HFFc6 (cell line): ENCODE measurements at regions not wholly inside any gene's neighbourhood (a gene's known extent, or its start where the extent isn't known, plus 50 kb on each side); places are given as distances from the start of the nearest gene placed in this dataset.

ENCODE experiments used
- DNase-seq: peaks from one replicate; pipeline ENCODE4 v3.0.0-alpha.2; 2018
- H3K27ac Mint-ChIP-seq: 2 replicates; pipeline ENCODE4 v1.8.0; 2020; ENCODE audit warnings: mild to moderate bottlenecking, mixed read lengths
- H3K27me3 Mint-ChIP-seq: 2 replicates; pipeline ENCODE4 v1.8.0; 2021; ENCODE audit warnings: mild to moderate bottlenecking, moderate library complexity, mixed read lengths; ENCODE audit not compliant: insufficient read depth
- H3K36me3 Mint-ChIP-seq: 2 replicates; pipeline ENCODE4 v1.8.0; 2021; ENCODE audit warnings: low read depth, mixed read lengths
- H3K4me1 Mint-ChIP-seq: 2 replicates; pipeline ENCODE4 v1.8.0; 2020; ENCODE audit warnings: low read depth, mixed read lengths
- H3K4me3 Mint-ChIP-seq: 2 replicates; pipeline ENCODE4 v1.8.0; 2020; ENCODE audit warnings: mild to moderate bottlenecking, moderate library complexity, mixed read lengths
- H3K9me3 Mint-ChIP-seq: 2 replicates; pipeline ENCODE4 v1.8.0; 2020; ENCODE audit warnings: mild to moderate bottlenecking, mixed read lengths
- TF ChIP-seq, protein P1 (sequence below): fragments of 200-600 bp; sonication (generic); IDR thresholded peaks from 2 replicates; pipeline ENCODE4 v1.5.0; 2021; ENCODE audit warnings: antibody characterized with exemption, mild to moderate bottlenecking

DNA sequence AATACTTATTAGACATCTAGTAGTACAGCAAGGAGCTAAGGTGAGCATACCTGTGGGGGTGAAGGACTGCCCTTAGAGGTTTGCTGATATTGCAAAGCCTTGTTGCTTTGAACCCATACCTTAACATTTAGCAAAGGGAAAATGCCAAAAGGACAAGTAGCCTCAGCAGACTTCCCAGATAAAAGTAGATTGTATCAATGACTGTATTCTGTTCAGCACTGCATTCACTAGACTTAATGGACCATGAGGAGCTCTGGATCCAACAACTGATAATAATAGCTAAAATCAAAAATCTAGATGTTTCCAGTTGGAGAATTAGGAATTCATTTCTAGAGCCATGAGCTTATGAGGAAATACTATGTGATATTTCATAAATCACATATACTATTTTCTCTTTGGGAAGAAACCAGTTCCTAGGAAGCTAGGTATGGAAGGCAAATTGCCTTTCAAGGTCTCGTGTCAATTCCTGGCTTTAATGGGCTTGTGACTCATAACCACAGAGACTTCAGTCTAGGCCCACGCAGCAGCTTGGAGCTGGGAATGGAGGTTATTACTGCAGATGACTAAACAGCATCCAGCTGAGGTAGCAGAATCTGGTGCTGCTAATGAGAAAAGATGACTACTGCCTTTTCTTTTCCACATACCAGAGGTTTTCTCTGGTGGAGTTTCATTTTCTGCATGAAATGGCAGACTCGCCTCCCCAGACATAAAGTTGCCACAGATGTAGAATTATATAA lies 191.2 kb upstream of the NABP1 start:
- TF ChIP-seq, protein P1, sequence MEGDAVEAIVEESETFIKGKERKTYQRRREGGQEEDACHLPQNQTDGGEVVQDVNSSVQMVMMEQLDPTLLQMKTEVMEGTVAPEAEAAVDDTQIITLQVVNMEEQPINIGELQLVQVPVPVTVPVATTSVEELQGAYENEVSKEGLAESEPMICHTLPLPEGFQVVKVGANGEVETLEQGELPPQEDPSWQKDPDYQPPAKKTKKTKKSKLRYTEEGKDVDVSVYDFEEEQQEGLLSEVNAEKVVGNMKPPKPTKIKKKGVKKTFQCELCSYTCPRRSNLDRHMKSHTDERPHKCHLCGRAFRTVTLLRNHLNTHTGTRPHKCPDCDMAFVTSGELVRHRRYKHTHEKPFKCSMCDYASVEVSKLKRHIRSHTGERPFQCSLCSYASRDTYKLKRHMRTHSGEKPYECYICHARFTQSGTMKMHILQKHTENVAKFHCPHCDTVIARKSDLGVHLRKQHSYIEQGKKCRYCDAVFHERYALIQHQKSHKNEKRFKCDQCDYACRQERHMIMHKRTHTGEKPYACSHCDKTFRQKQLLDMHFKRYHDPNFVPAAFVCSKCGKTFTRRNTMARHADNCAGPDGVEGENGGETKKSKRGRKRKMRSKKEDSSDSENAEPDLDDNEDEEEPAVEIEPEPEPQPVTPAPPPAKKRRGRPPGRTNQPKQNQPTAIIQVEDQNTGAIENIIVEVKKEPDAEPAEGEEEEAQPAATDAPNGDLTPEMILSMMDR = no peak
- peaks cover 59% of the 10 kb centered on the region for H3K4me1 Mint-ChIP-seq
- H3K27ac Mint-ChIP-seq = peak overlapping the region; percentile 90
- H3K27me3 Mint-ChIP-seq = peaks cover 3% of the 10 kb centered on the region
- H3K9me3 Mint-ChIP-seq = peaks cover 19% of the 10 kb centered on the region
- H3K4me3 Mint-ChIP-seq = peak overlapping the region; percentile 77
- H3K36me3 Mint-ChIP-seq = peaks cover 25% of the 10 kb centered on the region
- DNase-seq = peak; percentile 98

DNA sequence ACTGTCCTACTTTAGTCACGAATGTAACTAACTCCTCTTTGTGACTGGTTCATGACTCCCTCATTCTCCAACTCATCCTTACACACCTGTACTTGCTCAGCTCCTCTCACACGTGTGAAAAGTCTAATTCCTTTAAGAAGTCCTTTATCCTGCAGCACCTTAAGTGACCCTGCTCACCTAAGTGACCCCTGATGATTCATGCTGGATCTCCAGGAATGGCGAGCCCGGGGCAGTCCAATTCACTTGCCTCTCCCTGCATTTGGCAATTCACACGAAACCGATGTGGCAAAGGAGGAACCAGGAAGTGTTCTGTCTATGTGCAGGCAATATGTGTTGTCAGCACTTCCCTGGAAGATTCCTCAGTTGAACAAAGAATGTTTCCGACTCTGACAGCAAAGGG lies 189.8 kb upstream of the NABP1 start:
- no peak for DNase-seq
- Mint-ChIP-seq H3K27ac (peak overlapping the region; percentile 90; the same call in 1 of the 2 replicates), H3K27me3 (peaks cover 3% of the 10 kb centered on the region), H3K9me3 (peaks cover 6% of the 10 kb centered on the region; the same call in 1 of the 2 replicates), H3K4me3 (peak overlapping the region; percentile 77; the same call in 1 of the 2 replicates), H3K4me1 (peaks cover 48% of the 10 kb centered on the region), H3K36me3 (peaks cover 11% of the 10 kb centered on the region)
- TF ChIP-seq, protein P1 = no peak

DNA sequence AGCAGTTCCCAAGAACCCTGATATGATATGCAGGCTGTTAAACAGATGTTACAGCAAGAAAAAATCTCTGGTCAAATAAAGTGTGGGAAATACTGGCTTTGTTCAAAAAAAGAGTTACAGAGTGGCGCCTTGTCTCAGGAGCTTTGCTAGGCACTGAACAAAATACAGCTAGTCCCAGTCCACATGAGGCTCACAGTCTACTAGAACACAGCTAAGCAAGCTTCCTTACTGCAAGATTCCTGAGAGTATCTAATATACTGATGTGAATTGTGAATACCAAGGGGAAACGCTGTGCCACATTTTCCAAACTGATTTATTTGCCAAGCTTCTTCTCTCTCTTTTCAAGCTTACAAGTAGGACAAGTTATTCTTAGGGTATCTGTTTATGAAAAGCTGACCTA lies 188.8 kb upstream of the NABP1 start:
- H3K4me3 Mint-ChIP-seq = no peak overlapping the region
- H3K4me1 Mint-ChIP-seq = peaks cover 48% of the 10 kb centered on the region
- no peaks in the 10 kb centered on the region for H3K9me3 Mint-ChIP-seq
- DNase-seq = no peak
- TF ChIP-seq, protein P1 = no peak
- H3K27me3 Mint-ChIP-seq = peaks cover 3% of the 10 kb centered on the region
- H3K36me3 Mint-ChIP-seq = peaks cover 7% of the 10 kb centered on the region
- H3K27ac Mint-ChIP-seq = no peak overlapping the region; the same call in 1 of the 2 replicates

DNA sequence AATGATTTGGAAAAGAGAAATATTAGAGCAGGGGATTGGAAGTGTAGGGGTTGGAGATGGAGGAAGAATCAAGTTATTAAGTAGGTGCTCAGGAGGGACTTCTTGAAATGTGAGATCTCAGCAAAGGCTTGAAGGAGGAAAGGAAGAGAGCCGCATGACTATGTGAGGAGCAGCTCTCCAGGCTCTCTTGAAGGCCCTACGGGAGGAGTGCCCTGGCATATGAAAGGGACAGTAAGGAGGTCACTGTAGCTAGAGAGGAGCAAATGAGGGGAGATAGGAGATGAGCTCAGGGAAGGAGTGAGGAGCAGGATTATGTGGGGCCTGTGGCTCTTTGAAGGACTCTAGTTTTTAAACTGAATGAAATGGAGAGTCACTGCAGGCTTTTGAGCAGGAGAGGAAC lies 181.1 kb upstream of the NABP1 start:
- H3K4me1 Mint-ChIP-seq = peaks cover 24% of the 10 kb centered on the region
- H3K27me3 Mint-ChIP-seq = no peaks in the 10 kb centered on the region; the same call in 1 of the 2 replicates
- no peak overlapping the region for H3K27ac Mint-ChIP-seq
- H3K36me3 Mint-ChIP-seq = 0 out of 2 replicates have a peak, but pooled peaks cover 6% of the 10 kb centered on the region
- no peak for DNase-seq
- H3K9me3 Mint-ChIP-seq = no peaks in the 10 kb centered on the region
- TF ChIP-seq, protein P1 = no peak
- H3K4me3 Mint-ChIP-seq = no peak overlapping the region

DNA sequence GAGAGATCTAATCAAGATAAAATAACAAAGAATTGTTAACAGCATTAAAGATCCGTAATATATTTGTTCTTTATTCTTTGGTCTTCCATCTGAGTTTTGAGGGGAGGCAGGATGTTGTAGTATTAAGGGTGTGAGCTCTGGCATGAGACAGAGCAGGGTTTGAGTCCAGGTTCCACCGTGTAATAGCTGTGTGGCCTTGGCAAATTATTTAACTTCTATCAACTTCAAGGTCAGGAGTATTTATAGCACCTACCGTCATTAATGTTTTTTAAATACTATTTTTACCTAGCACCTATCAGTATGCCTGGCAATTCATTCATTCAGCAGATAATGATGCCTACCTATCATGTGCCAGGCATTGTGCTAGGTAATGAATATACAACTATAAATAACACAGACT lies 180.1 kb upstream of the NABP1 start:
- TF ChIP-seq, protein P1 = no peak
- Mint-ChIP-seq H3K4me1 (peaks cover 24% of the 10 kb centered on the region), H3K9me3 (no peaks in the 10 kb centered on the region), H3K4me3 (no peak overlapping the region), H3K27ac (no peak overlapping the region), H3K36me3 (0 out of 2 replicates have a peak, but pooled peaks cover 6% of the 10 kb centered on the region), H3K27me3 (no peaks in the 10 kb centered on the region; the same call in 1 of the 2 replicates)
- DNase-seq = no peak
